ENCODE measurements at regions not wholly inside any gene's neighbourhood (a gene's known extent, or its start where the extent isn't known, plus 50 kb on each side); places are given as distances from the start of the nearest gene placed in this dataset.

DNA sequence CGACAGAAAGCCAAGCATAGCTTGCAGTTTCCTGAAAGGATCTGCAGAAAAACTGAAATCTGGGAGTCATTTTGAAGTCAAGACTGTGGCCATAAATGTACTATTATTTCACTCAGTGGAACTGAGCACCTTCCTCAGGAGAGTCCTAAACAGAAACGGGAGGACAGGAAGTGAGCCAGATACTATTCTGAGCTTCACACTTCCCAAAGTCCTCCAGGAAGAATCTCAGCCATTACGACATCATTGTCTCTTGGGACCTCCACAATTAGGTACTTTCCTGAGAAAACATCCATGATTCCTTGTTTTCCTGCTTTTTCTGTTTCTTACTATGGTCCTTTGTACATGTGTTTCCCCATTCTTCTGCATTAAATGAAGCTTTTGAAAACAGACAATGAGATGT, 299.2 kb upstream of the USP25 start:
- TF ChIP-seq ZNF350 (CRISPR knock-in tag; IDR thresholded peaks at IDR 0.05; ENCODE audit: borderline replicate concordance, low read depth) (no peak), IKZF4 (CRISPR knock-in tag; IDR thresholded peaks at IDR 0.05; ENCODE audit: borderline replicate concordance, low read depth, not compliant biosample characterization) (no peak)
